ENCODE measurements at regions not wholly inside any gene's neighbourhood (a gene's known extent, or its start where the extent isn't known, plus 50 kb on each side); places are given as distances from the start of the nearest gene placed in this dataset.
"Not testable (repeated sequence)": the region's sequence is repeated elsewhere in the genome, so short reads cannot be mapped to it uniquely, and the experiment has no call there.

DNA sequence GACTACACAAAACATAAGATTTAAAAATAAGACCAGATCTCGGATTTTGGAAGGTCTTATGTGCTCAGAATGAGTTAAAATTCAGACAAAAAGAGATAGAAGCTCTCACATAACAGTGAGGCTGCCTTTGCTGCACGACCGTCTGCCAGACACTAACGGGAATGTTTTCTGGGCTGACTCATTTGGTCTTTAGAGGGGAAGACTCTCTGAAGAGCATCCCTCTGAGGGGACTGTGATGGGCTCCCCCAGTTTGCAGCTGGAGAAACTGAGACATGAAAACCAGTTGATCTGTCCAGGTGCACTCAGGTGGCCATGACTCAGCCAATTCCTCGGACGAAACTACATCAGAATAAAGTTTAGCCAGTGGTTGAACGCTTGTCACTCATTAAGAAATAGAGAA lies 153.9 kb downstream of the RNASET2 start:
- DNase-seq, result no peak

DNA sequence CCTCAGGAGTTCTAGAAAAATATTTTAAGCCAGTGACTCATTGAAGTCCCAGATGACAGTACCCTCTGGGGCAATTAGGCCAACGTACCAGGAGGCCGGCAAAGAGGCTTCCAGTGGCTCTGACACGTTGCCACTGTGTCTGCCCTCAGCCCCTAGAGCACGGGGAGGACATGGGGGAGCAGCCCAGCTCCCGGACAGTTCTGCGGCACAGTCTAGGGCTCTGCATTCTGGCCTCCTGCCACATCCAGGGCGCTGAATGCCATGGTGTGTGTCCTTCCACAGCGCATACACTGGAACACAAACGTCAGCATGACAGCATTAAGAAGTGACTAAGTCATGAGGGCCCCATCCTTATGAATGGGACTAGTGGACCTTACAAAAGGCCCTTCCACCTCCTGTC lies 156.2 kb downstream of the RNASET2 start:
- no peak for DNase-seq

DNA sequence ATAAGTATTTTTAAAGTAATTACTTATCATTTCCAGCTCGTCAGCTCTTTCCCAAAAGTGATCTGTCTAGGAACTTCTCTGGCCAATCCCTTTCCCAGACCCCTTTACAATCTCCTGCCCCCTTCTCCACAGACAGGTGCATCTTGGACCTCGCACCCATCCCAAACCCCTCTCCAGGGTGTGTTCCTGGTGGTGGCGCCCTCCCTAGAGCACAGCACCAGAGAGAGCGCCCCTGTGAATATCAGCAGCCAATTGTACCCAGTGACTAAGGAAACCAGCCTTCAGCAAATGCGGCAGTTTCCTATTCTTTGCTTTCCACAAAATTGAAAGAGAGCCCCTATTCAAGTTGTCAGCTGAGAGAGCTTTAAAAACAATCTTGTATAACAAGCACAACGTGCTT lies 157.7 kb downstream of the RNASET2 start:
- no peak for DNase-seq

DNA sequence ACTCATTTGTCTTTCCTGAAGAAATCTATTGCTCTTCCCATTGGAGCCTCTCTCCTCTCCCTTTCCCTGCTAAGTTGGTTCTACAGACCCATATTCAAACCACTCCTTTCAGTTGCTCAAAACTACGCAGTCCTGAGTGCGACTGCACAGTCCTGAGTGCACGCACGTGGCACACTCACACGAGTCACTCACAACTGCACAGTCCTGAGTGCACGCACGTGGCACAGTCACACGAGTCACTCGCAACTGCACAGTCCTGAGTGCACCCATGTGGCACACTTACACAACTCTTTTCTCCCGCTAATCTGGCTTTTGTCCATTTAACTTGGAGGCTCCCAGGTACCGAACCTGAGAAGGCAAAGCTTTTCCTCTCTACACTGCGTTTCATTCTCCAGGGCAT lies 159.7 kb downstream of the RNASET2 start:
- no peak for DNase-seq

DNA sequence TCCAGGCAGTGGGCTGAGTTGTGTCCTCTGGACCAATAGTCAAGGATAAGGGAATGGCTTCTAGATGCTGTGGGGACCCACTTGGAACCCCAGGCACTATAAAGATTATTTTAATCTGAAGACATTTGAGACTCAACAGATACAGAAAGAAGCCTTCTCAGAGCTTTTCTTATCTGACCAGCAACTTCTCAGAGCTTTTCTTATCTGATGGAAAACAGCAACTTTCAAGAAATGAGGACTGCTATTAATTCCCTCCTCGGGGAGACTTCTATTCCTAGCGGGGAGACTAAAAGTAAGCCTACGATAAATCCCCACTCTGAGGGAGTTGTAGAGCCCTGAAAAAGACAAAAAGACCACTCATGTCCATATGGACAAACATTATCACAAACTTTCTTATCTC lies 160.5 kb downstream of the RNASET2 start:
- no peak for DNase-seq

DNA sequence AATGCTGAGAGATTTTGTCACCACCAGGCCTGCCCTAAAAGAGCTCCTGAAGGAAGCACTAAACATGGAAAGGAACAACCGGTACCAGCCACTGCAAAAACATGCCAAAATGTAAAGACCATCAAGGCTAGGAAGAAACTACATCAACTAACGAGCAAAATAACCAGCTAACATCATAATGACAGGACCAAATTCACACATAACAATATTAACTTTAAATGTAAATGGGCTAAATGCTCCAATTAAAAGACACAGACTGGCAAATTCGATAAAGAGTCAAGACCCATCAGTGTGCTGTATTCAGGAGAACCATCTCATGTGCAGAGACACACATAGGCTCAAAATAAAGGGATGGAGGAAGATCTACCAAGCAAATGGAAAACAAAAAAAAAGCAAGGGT lies 163.8 kb upstream of the RPS6KA2 start:
- DNase-seq, result not testable (repeated sequence)

DNA sequence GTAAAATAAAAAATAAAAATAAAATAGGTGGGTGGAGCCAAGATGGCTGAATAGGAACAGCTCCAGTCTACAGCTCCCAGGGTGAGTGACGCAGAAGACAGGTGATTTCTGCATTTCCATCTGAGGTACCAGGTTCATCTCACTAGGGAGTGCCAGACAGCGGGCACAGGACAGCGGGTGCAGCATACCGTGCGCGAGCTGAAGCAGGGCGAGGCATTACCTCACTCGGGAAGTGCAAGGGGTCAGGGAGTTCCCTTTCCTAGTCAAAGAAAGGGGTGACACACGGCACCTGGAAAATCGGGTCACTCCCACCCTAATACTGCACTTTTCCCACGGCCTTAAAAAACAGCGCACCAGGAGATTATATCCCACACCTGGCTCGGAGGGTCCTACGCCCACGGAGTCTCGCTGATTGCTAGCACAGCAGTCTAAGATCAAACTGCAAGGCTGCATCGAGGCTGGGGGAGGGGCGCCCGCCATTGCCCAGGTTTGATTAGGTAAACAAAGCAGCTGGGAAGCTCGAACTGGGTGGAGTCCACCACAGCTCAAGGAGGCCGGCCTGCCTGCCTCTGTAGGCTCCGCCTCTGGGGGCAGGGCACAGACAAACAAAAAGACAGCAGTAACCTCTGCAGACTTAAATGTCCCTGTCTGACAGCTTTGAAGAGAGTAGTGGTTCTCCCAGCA lies 161.9 kb upstream of the RPS6KA2 start:
- DNase-seq, result not testable (repeated sequence)

DNA sequence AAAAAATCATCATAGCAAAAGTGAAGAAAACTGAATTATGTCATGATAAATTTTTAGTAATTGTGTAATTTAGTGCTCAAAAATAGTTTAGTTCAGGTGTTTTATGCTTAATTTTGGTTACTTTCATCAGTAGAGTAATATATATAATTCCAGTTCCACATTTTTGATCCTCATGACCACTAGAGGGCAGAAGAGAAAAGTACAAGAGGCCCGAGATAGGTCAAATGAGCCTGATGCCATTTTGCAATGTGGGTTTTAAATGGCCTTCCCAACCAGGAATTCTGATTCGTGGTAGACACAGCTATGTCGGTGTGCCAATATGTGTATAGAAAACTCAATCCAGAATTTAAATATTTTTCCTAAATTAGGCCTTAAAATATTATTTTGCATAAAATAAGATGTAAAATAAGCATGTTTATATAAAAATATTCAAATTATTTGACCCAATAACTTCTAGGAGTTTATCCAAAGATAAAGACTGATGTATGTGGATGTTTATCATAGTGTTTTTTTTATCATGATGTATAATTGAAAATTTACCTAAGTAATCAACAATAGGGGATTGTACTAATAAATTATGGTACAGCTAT lies 159.7 kb upstream of the RPS6KA2 start:
- peak; percentile 2 for DNase-seq

DNA sequence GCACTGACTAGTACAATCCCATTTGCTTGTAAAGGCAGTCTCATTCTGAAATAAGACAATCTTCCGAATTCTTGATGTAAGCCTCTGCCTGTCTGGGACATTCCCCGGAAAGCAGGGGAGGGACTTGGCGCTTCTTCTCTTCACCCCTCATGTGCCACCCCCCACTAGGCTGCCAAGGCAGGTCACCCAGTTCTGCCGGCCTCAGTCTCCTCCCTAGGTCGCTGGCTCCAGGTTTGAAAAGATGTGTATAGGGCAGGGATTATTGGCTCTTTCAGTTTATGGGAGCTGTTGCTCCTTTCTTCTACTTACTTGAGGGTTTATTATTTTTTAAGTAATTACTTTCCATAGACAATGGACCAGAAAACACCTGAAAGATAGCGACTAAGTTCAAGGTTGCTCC lies 158.1 kb upstream of the RPS6KA2 start:
- no peak for DNase-seq

DNA sequence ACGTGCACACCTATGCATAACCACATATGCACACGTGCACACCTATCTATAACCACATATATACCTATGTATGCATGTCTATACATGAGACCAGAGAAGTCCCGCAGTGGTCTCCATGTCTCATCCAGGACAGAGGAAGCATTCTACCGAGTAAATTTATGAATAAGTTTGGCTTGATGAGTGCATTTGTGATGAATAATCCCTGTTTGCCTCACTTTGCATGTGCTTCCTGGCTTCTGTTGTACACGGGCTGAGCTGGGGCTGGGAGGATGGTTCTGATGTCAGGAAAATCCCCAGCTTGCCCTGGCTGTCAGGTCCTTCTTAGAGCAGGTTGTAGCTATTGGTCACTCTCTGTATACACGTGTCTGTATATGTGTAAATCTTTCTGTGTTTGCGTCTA lies 157.6 kb upstream of the RPS6KA2 start:
- DNase-seq, result no peak

DNA sequence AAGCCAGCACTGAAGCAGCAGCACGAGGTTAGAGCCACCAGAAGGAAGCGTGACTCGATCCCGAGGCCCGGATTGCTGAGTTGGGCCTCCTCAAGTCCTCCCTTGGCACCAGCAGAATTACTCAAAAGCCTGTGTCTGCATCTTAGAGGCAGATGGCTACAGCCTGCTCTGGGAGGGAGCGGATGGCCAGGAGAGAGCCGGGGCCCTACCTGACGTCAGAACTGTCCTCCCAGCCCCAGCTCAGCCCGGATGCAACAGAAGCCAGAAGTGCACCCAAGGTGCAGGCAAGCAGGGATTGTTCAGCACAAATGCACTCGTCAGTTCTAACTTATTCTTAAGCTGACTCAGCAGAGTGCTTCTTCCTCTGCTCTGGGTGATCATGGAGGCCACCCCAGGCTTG lies 155.5 kb upstream of the RPS6KA2 start:
- DNase-seq, result no peak

DNA sequence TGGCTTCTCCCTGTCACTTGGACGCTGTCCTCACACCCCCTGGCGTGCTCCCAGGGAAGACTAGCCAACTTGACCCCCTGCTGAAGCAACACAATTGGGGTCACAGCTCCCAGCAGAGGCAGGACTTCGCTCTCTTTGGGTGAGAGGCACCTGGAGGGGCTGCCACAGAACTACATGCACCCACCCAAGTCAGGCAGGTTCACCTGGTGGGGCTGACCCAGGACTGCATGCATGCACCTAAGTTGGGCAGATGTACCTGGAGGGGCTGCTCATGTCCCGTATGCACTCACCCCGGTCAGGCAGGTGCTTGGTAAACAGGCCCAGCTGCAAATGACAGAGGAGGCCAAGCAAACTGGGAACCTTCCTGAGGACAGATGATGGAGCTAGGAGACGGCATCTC lies 154.3 kb upstream of the RPS6KA2 start:
- DNase-seq, result no peak

DNA sequence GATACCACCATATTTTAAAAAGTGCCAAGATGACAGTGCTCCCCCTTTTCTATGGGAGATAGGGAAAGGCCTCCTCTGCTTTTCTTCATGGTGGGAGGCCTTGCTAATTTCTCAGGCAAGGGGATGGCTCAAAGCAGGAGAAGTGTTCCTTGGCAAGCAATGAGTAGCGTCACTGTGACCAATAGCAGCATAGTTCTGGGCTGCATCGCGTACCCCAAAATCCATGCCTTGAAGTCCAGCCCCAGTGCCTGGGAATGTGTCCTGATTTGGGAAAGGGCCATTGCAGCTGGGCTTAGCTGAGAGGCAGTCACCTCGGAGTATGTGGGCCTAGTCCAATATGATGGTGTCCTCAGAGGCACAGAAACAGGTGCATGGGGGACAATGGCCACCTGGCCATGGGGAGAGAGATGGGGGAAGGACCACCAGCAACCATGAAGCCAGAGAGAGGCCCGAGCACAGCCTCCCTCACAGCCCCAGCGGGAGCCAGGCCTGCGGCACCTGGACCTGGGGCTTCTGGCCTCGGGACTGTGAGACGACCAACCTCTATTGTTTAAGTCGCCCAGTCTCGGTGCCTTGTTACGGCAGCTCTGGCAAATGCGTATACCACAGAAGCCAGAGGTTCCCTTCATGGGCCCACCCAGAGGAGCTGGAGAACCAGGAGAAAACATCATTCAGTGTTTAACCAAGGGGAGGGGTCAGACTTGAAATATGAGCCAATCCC lies 153.1 kb upstream of the RPS6KA2 start:
- DNase-seq, result no peak

DNA sequence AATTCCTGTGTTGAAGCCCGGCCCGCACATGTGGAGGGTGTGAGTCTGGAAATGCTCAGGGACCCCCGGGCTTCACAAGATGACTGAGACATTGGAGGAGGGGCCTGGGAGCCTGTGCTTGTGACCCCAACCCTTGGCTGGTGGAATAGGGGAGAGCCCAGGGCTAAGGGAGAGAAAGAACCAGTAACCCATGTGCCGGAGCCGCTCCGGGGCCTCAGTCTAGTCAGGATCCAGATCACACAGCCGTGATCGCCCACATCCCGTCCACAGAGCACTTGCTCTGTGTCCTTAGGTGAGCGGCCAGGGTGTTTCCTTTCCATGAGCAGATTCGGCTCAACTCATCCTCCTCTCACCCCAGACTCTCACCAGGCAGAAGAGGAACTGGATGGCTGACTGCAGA lies 152.3 kb upstream of the RPS6KA2 start:
- DNase-seq, result no peak

DNA sequence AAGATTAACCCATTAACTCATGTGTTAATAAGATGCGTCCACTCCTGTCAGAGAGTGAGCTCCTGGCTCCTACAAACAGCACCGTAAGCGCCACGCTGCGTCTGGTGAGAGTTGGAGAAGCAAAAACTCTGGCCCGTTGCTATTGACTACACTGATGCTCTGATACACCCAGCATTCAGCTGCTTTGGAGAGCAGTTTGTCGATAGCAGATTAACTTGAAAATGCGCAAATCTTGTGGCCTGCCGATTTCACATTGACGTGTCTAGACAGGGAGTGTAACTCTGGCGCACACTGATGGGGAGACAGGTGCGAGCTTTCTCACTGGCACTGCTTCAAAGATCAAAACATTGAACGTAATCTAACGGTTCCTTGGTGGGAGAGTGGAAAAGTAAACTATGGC lies 151.7 kb upstream of the RPS6KA2 start:
- no peak for DNase-seq

DNA sequence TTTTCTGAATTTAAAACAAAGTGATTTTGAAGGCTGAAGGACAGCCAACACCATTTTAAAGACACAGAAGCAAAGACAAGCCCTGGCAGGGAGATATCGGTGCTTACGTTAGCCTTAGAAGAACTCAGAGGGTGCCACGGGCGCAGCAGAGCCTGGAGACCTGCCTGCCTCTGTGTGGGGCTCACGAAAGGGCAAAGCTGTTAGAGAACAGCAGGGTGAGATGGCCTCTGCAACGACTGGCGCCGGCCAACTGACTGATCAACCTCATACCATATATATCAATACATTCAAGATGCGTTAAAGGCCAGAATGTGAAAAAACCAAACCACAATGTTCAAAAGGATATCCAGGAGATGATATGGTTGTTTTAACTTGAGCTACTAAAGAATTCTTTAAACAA lies 151.0 kb upstream of the RPS6KA2 start:
- DNase-seq, result no peak

DNA sequence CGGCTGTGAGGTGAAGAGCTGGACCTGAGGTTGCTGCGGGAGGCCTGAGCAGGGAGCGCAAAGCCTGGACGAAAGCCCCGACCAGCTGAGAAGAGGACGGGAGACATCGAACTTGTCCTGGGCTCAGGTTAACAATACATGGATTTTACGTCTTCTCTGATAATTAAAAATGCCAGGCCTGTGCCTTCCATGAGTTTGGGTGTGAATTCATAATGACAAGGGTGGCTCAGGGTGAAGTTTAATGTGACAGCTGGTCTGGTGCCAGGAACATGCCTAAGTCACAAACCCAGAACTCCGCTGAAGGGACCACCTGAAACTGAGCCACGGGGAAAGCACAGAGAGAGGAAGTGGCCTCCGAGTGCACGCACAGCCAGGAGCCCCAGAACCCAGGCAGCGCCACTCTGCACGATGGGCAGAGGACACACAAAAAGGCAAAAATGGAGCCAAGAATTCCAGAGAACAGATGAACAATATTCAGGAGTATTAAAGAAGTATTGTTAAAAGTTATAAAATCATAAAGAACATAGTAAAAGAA lies 150.1 kb upstream of the RPS6KA2 start:
- DNase-seq, result no peak

DNA sequence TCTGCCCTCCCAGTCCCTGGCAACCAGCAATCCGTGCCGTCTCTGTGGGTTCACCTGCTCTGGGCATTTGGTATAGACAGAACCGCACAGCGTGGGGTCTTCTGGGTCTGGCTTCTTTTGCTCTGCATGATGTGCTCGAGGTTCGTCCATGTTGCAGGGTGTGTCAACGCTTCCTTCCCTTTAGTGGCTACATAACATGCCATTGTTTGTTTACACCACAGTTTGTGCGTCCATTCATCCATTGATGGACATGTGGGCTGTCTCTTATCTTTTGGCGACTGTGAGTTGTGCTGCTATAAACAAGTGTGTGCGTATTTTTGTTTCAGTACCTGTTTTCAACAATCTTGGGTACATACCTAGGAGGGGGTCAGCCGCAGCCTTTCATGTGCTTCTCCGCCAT lies 149.5 kb upstream of the RPS6KA2 start:
- no peak for DNase-seq

DNA sequence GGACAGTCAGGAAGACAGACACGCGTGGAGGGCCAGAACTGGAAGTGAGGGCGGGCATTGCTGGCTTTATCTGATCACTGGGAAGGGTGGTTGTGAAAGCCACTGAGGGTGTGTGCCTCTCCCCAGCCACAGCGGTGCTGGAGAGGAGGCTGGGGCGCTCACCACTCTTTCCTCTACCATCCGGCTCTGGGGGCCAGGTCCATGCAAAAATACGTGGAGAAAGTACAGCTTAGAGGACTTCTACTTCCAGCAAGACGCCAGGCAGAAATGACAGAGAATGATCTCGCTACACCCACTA lies 148.8 kb upstream of the RPS6KA2 start:
- DNase-seq, result no peak

DNA sequence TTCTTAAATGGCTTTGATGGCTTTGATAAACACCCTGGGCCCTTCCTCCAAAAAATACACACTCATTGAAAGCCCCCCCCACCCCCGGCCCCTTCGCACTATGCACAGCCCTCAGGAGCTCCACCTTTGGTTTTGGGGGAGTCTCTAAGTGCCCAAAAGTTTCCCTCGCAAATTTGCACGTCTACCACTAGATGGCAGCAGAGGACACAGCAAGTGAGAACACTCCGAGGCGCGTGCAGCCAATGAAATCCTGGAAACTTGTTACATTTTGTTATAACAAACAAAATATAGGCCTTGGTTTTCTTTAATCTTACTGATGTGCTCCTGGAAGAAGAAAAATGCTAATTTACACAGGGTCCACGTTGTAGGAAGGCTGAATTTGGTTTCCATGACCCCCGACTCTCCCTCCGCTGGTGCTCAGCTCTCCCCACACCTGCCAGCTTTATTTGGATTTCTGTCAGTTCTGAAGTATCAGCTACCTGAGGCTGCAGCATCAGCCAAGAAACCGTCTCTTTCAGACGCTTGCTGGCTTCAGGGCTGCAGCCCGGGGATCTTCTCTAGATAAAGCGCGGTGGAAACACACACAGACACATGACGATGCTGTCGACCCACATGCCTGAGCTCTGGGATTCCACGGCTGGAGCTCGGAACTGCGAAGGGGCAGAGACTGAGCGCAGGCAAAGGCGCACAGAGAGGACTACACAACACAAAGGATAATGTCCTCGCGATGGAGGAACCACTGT lies 148.3 kb upstream of the RPS6KA2 start:
- DNase-seq, result no peak

DNA sequence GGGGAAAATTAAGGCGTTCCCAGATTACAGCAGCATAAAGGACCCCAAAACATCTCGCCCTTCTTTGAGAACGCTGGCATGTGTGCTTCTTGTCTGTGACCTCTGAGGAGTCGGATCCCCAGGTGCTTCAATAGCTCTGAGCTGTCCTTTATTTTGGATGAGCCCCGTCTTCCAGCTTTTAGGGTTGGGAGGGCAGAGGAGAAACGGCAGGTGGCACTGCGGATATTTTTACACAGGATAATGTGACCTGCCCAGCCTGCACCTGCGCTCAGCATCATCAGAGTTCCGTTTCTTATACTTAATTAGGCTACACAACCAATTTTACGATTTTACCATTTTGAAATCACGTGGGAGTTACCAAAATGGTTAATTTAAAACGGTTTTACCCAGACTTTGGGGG lies 147.7 kb upstream of the RPS6KA2 start:
- DNase-seq, result no peak

DNA sequence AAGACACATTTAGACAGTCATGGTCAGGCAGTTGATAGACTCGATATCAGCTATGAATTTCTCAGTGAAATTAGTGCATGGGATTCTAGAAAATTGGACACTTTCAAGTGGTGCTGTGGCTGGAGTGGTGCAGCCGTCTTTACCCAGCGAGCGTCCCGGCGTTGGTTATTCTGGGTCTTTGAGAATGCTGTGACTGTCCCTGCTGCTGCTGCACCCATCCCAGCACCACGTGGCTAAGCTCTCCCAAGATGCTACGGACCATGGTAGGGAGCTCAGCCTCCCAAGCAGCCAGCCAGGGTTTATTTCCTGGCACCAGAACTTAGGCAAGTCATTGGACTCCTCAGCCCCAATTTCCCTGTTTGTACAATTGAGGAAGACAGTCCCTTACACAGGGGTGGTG lies 147.2 kb upstream of the RPS6KA2 start:
- DNase-seq, result no peak

DNA sequence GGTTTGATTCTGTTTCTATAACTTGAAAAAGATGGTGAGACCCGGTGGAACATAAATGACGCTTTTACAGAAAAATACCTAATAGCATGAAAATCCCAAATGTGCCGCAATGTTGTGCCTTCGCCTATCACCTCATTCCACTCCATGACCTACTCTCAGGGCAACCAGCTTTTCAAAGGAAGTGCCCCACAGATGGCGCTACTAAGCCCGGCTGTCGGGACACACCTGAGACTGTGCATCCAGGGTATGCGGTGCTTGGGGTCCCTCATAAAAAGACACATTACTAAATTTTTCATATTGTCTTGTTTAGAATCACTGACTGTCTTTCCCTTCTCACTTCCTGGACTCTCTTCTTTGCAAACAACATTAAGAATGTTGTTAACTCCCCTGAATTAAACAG lies 145.5 kb upstream of the RPS6KA2 start:
- no peak for DNase-seq

DNA sequence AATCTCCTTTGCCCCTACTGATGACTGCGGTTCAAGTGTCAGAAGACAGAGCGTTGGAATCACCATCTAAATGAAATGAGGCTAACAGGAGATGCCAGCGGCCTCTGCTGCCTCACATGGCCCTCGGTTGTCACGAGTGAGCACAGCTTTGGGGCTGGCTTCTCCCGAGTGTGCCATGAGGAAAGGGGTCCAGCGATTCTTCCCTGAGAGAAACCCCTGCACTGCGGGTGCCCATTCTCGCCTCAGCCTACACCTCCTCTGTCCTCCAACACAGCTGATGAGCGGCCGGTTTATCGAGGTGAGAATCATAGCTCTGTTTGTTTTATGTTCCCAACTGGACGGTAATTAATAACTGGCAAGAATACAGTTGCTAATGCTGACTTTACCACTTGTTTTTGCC lies 144.7 kb upstream of the RPS6KA2 start:
- no peak for DNase-seq
